ENCODE measurements at regions not wholly inside any gene's neighbourhood (a gene's known extent, or its start where the extent isn't known, plus 50 kb on each side); places are given as distances from the start of the nearest gene placed in this dataset.
"Not testable (repeated sequence)": the region's sequence is repeated elsewhere in the genome, so short reads cannot be mapped to it uniquely, and the experiment has no call there.

GRCh38 chr6:57876659-57877058 lies 559.2 kb downstream of the PRIM2 start:
- not testable (repeated sequence) for H3K4me3 ChIP-seq (ENCODE audit: low read length); H3K36me3 ChIP-seq (ENCODE audit: control insufficient read depth, low read depth, low read length); H3K9ac ChIP-seq (ENCODE audit: low read length); H3K4me1 ChIP-seq (ENCODE audit: control insufficient read depth, low read depth, low read length); H3K27ac ChIP-seq (ENCODE audit: low read length); H3K27me3 ChIP-seq (ENCODE audit: control insufficient read depth, insufficient read depth, low read length)
- H3K9me3 ChIP-seq (ENCODE audit: control insufficient read depth, low read depth, low read length), result peaks cover 18% of the 10 kb centered on the region

GRCh38 chr6:57877729-57878128 lies 560.3 kb downstream of the PRIM2 start:
- H3K9me3 ChIP-seq (ENCODE audit: control insufficient read depth, low read depth, low read length), result not testable (repeated sequence)

DNA sequence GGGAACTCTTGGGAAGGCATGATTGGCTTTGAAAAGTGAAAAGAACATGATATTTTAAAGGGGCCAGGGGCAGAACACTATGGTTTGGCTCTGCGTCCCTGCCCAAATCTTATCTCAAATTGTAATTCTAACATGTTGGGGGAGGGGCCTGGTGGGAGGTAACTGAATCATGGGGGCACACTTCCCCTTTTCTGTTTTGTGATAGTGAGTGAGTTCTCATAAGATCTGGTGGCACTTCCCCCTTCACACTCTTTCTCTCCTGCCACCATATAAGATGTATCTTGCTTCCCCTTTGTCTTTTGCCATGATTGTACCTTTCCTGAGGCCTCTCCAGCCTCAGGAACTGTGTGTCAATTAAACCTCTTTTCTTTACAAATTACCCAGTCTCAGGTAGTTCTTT lies 561.4 kb downstream of the PRIM2 start:
- not testable (repeated sequence) for H3K27ac ChIP-seq (ENCODE audit: low read length); H3K36me3 ChIP-seq (ENCODE audit: control insufficient read depth, low read depth, low read length); H3K27me3 ChIP-seq (ENCODE audit: control insufficient read depth, insufficient read depth, low read length); H3K9me3 ChIP-seq (ENCODE audit: control insufficient read depth, low read depth, low read length); H3K4me1 ChIP-seq (ENCODE audit: control insufficient read depth, low read depth, low read length); H3K4me3 ChIP-seq (ENCODE audit: low read length); H3K9ac ChIP-seq (ENCODE audit: low read length)

More at GRCh38 chr6:57877729-57878128, 560.3 kb downstream of the PRIM2 start:
- not testable (repeated sequence) for H3K36me3 ChIP-seq (ENCODE audit: control insufficient read depth, low read depth, low read length); H3K27me3 ChIP-seq (ENCODE audit: control insufficient read depth, insufficient read depth, low read length); H3K27ac ChIP-seq (ENCODE audit: low read length); H3K4me1 ChIP-seq (ENCODE audit: control insufficient read depth, low read depth, low read length); H3K4me3 ChIP-seq (ENCODE audit: low read length); H3K9ac ChIP-seq (ENCODE audit: low read length)

- H3K36me3 ChIP-seq (ENCODE audit: control insufficient read depth, low read depth, low read length); H3K27ac ChIP-seq (ENCODE audit: low read length); H3K4me1 ChIP-seq (ENCODE audit: control insufficient read depth, low read depth, low read length); H3K27me3 ChIP-seq (ENCODE audit: control insufficient read depth, insufficient read depth, low read length); H3K4me3 ChIP-seq (ENCODE audit: low read length); H3K9ac ChIP-seq (ENCODE audit: low read length); H3K9me3 ChIP-seq (ENCODE audit: control insufficient read depth, low read depth, low read length): not testable (repeated sequence)
These were observed 581.4 kb downstream of the PRIM2 start for GRCh38 chr6:57898850-57899249.

GRCh38 chr6:57900687-57901399 lies 583.4 kb downstream of the PRIM2 start:
- H3K4me3 ChIP-seq (ENCODE audit: low read length); H3K27ac ChIP-seq (ENCODE audit: low read length); H3K36me3 ChIP-seq (ENCODE audit: control insufficient read depth, low read depth, low read length); H3K27me3 ChIP-seq (ENCODE audit: control insufficient read depth, insufficient read depth, low read length); H3K4me1 ChIP-seq (ENCODE audit: control insufficient read depth, low read depth, low read length); H3K9ac ChIP-seq (ENCODE audit: low read length); H3K9me3 ChIP-seq (ENCODE audit: control insufficient read depth, low read depth, low read length): not testable (repeated sequence)

GRCh38 chr6:57901445-57901844 lies 584.0 kb downstream of the PRIM2 start:
- H3K4me1 ChIP-seq (ENCODE audit: control insufficient read depth, low read depth, low read length); H3K4me3 ChIP-seq (ENCODE audit: low read length); H3K27me3 ChIP-seq (ENCODE audit: control insufficient read depth, insufficient read depth, low read length); H3K9ac ChIP-seq (ENCODE audit: low read length); H3K9me3 ChIP-seq (ENCODE audit: control insufficient read depth, low read depth, low read length); H3K36me3 ChIP-seq (ENCODE audit: control insufficient read depth, low read depth, low read length); H3K27ac ChIP-seq (ENCODE audit: low read length): not testable (repeated sequence)

- H3K27me3 ChIP-seq (ENCODE audit: control insufficient read depth, insufficient read depth, low read length); H3K4me3 ChIP-seq (ENCODE audit: low read length); H3K9me3 ChIP-seq (ENCODE audit: control insufficient read depth, low read depth, low read length); H3K9ac ChIP-seq (ENCODE audit: low read length); H3K4me1 ChIP-seq (ENCODE audit: control insufficient read depth, low read depth, low read length); H3K27ac ChIP-seq (ENCODE audit: low read length); H3K36me3 ChIP-seq (ENCODE audit: control insufficient read depth, low read depth, low read length): not testable (repeated sequence)
These were observed 586.9 kb downstream of the PRIM2 start for GRCh38 chr6:57904356-57904755.

GRCh38 chr6:57915300-57915699 lies 597.9 kb downstream of the PRIM2 start:
- not testable (repeated sequence) for H3K27ac ChIP-seq (ENCODE audit: low read length); H3K27me3 ChIP-seq (ENCODE audit: control insufficient read depth, insufficient read depth, low read length); H3K9me3 ChIP-seq (ENCODE audit: control insufficient read depth, low read depth, low read length); H3K36me3 ChIP-seq (ENCODE audit: control insufficient read depth, low read depth, low read length); H3K9ac ChIP-seq (ENCODE audit: low read length); H3K4me1 ChIP-seq (ENCODE audit: control insufficient read depth, low read depth, low read length); H3K4me3 ChIP-seq (ENCODE audit: low read length)

DNA sequence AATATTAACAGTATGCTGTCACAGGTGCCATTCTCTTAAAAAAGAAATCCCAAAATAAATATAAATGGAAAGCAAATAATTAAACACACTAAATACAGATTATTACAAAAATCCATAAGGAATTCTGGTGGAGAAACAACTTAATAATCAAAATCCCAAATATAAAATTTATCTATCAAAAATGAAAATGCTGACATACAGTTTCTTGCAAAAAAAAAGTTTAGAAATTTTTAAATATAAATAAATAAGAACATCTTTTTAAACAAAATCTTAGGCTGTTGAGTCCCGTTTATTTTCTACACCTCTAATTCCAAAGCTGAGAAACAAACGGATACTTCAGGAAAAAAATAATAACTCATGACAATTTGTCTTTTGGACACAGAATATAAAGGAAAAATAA lies 625.5 kb downstream of the PRIM2 start:
- not testable (repeated sequence) for H3K4me3 ChIP-seq (ENCODE audit: low read length)

GRCh38 chr6:57946084-57946768 lies 628.8 kb downstream of the PRIM2 start:
- H3K4me1 ChIP-seq (ENCODE audit: control insufficient read depth, low read depth, low read length); H3K9ac ChIP-seq (ENCODE audit: low read length); H3K36me3 ChIP-seq (ENCODE audit: control insufficient read depth, low read depth, low read length); H3K9me3 ChIP-seq (ENCODE audit: control insufficient read depth, low read depth, low read length); H3K27me3 ChIP-seq (ENCODE audit: control insufficient read depth, insufficient read depth, low read length); H3K27ac ChIP-seq (ENCODE audit: low read length); H3K4me3 ChIP-seq (ENCODE audit: low read length): not testable (repeated sequence)

More for the DNA sequence above, 625.5 kb downstream of the PRIM2 start:
- H3K4me1 ChIP-seq (ENCODE audit: control insufficient read depth, low read depth, low read length); H3K36me3 ChIP-seq (ENCODE audit: control insufficient read depth, low read depth, low read length); H3K9me3 ChIP-seq (ENCODE audit: control insufficient read depth, low read depth, low read length); H3K9ac ChIP-seq (ENCODE audit: low read length); H3K27me3 ChIP-seq (ENCODE audit: control insufficient read depth, insufficient read depth, low read length); H3K27ac ChIP-seq (ENCODE audit: low read length): not testable (repeated sequence)

- H3K4me3 ChIP-seq (ENCODE audit: low read length); H3K4me1 ChIP-seq (ENCODE audit: control insufficient read depth, low read depth, low read length); H3K9ac ChIP-seq (ENCODE audit: low read length); H3K27me3 ChIP-seq (ENCODE audit: control insufficient read depth, insufficient read depth, low read length); H3K9me3 ChIP-seq (ENCODE audit: control insufficient read depth, low read depth, low read length); H3K27ac ChIP-seq (ENCODE audit: low read length); H3K36me3 ChIP-seq (ENCODE audit: control insufficient read depth, low read depth, low read length): not testable (repeated sequence)
These were observed 629.3 kb downstream of the PRIM2 start for GRCh38 chr6:57946769-57947091.

DNA sequence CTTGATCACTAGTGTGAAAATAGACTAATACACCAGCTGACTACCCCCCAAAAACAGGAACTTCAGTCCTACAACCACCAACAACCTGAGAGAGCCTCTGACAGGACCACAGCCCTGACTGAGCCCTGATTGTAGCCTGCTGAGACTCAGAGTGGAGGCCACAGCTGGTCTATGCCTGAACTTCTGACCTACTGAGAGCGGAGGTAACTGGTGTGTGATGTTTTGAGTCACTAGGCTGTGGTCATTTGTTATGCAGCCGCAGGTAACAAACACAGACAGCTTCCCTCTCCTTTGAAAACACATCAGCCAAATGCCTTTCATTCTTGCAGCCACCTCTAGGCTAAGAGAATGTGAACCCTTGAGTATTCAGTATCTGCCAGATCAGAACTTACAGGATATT lies 631.1 kb downstream of the PRIM2 start:
- not testable (repeated sequence) for H3K9me3 ChIP-seq (ENCODE audit: control insufficient read depth, low read depth, low read length); H3K9ac ChIP-seq (ENCODE audit: low read length); H3K27ac ChIP-seq (ENCODE audit: low read length); H3K27me3 ChIP-seq (ENCODE audit: control insufficient read depth, insufficient read depth, low read length); H3K4me3 ChIP-seq (ENCODE audit: low read length); H3K36me3 ChIP-seq (ENCODE audit: control insufficient read depth, low read depth, low read length); H3K4me1 ChIP-seq (ENCODE audit: control insufficient read depth, low read depth, low read length)
